ENCODE measurements at regions not wholly inside any gene's neighbourhood (a gene's known extent, or its start where the extent isn't known, plus 50 kb on each side); places are given as distances from the start of the nearest gene placed in this dataset.

- H3K9ac ChIP-seq (ENCODE audit: insufficient read length), result no peak overlapping the region
- H3K27ac ChIP-seq, result no peak overlapping the region
- no peaks in the 10 kb centered on the region for H3K36me3 ChIP-seq (ENCODE audit: insufficient read depth, low read length)
- no peak overlapping the region for H3K4me3 ChIP-seq
- DNase-seq (ENCODE audit: low read depth, low spot score), result no peak
- no peaks in the 10 kb centered on the region for H3K9me3 ChIP-seq (ENCODE audit: low read depth, low read length)
- no peak for TF ChIP-seq EZH2 (IDR thresholded peaks at IDR 0.05)
- TF ChIP-seq FOXP2 (optimal IDR thresholded peaks at IDR 0.05; ENCODE audit: control extremely low read depth, extremely low read length, insufficient read depth), result no peak
- TF ChIP-seq POLR2AphosphoS5 (IDR thresholded peaks at IDR 0.05; ENCODE audit: borderline replicate concordance, low read depth, low read length), result no peak
Measured at GRCh38 chr1:238201992-238202391, 311.3 kb upstream of the ZP4 start.

- H3K9ac ChIP-seq (ENCODE audit: insufficient read length), result no peak overlapping the region
- TF ChIP-seq POLR2AphosphoS5 (IDR thresholded peaks at IDR 0.05; ENCODE audit: borderline replicate concordance, low read depth, low read length) (no peak), FOXP2 (optimal IDR thresholded peaks at IDR 0.05; ENCODE audit: control extremely low read depth, extremely low read length, insufficient read depth) (no peak), EZH2 (IDR thresholded peaks at IDR 0.05) (no peak)
Measured at GRCh38 chr1:238199325-238199724, 308.6 kb upstream of the ZP4 start.

GRCh38 chr1:238196516-238196915 is 305.8 kb upstream of the ZP4 start:
- TF ChIP-seq POLR2AphosphoS5 (IDR thresholded peaks at IDR 0.05; ENCODE audit: borderline replicate concordance, low read depth, low read length), result no peak
- TF ChIP-seq EZH2 (IDR thresholded peaks at IDR 0.05), result no peak
- TF ChIP-seq FOXP2 (optimal IDR thresholded peaks at IDR 0.05; ENCODE audit: control extremely low read depth, extremely low read length, insufficient read depth), result no peak
- H3K36me3 ChIP-seq (ENCODE audit: insufficient read depth, low read length), result no peaks in the 10 kb centered on the region
- no peak overlapping the region for H3K9ac ChIP-seq (ENCODE audit: insufficient read length)
- no peak overlapping the region for H3K4me3 ChIP-seq
- DNase-seq (ENCODE audit: low read depth, low spot score), result no peak
- no peaks in the 10 kb centered on the region for H3K9me3 ChIP-seq (ENCODE audit: low read depth, low read length)
- no peak overlapping the region for H3K27ac ChIP-seq

More at GRCh38 chr1:238199325-238199724, 308.6 kb upstream of the ZP4 start:
- Histone ChIP-seq H3K9me3 (ENCODE audit: low read depth, low read length) (no peaks in the 10 kb centered on the region), H3K27ac (no peak overlapping the region), H3K4me3 (no peak overlapping the region), H3K36me3 (ENCODE audit: insufficient read depth, low read length) (no peaks in the 10 kb centered on the region)
- no peak for DNase-seq (ENCODE audit: low read depth, low spot score)

GRCh38 chr1:238191170-238191569 is 300.4 kb upstream of the ZP4 start:
- Histone ChIP-seq H3K9ac (ENCODE audit: insufficient read length) (no peak overlapping the region), H3K4me3 (no peak overlapping the region), H3K27ac (no peak overlapping the region), H3K9me3 (ENCODE audit: low read depth, low read length) (no peaks in the 10 kb centered on the region), H3K36me3 (ENCODE audit: insufficient read depth, low read length) (no peaks in the 10 kb centered on the region)
- TF ChIP-seq POLR2AphosphoS5 (IDR thresholded peaks at IDR 0.05; ENCODE audit: borderline replicate concordance, low read depth, low read length), result no peak
- TF ChIP-seq EZH2 (IDR thresholded peaks at IDR 0.05), result no peak
- TF ChIP-seq FOXP2 (optimal IDR thresholded peaks at IDR 0.05; ENCODE audit: control extremely low read depth, extremely low read length, insufficient read depth), result no peak
- no peak for DNase-seq (ENCODE audit: low read depth, low spot score)

- Histone ChIP-seq H3K4me3 (no peak overlapping the region), H3K27ac (no peak overlapping the region), H3K9me3 (ENCODE audit: low read depth, low read length) (no peaks in the 10 kb centered on the region), H3K9ac (ENCODE audit: insufficient read length) (no peak overlapping the region), H3K36me3 (ENCODE audit: insufficient read depth, low read length) (no peaks in the 10 kb centered on the region)
- DNase-seq (ENCODE audit: low read depth, low spot score), result no peak
- no peak for TF ChIP-seq EZH2 (IDR thresholded peaks at IDR 0.05)
- no peak for TF ChIP-seq POLR2AphosphoS5 (IDR thresholded peaks at IDR 0.05; ENCODE audit: borderline replicate concordance, low read depth, low read length)
- no peak for TF ChIP-seq FOXP2 (optimal IDR thresholded peaks at IDR 0.05; ENCODE audit: control extremely low read depth, extremely low read length, insufficient read depth)
Measured at GRCh38 chr1:238187575-238187949, 296.8 kb upstream of the ZP4 start.

GRCh38 chr1:238186887-238187574 is 296.3 kb upstream of the ZP4 start:
- H3K4me3 ChIP-seq, result no peak overlapping the region
- H3K9ac ChIP-seq (ENCODE audit: insufficient read length), result no peak overlapping the region
- no peak overlapping the region for H3K27ac ChIP-seq
- DNase-seq (ENCODE audit: low read depth, low spot score), result no peak
- TF ChIP-seq EZH2 (IDR thresholded peaks at IDR 0.05) (no peak), FOXP2 (optimal IDR thresholded peaks at IDR 0.05; ENCODE audit: control extremely low read depth, extremely low read length, insufficient read depth) (no peak), POLR2AphosphoS5 (IDR thresholded peaks at IDR 0.05; ENCODE audit: borderline replicate concordance, low read depth, low read length) (no peak)
- no peaks in the 10 kb centered on the region for H3K9me3 ChIP-seq (ENCODE audit: low read depth, low read length)
- no peaks in the 10 kb centered on the region for H3K36me3 ChIP-seq (ENCODE audit: insufficient read depth, low read length)

GRCh38 chr1:238177960-238178645 is 287.4 kb upstream of the ZP4 start:
- Histone ChIP-seq H3K9ac (ENCODE audit: insufficient read length) (no peak overlapping the region), H3K36me3 (ENCODE audit: insufficient read depth, low read length) (no peaks in the 10 kb centered on the region), H3K9me3 (ENCODE audit: low read depth, low read length) (no peaks in the 10 kb centered on the region), H3K27ac (no peak overlapping the region), H3K4me3 (no peak overlapping the region)
- TF ChIP-seq POLR2AphosphoS5 (IDR thresholded peaks at IDR 0.05; ENCODE audit: borderline replicate concordance, low read depth, low read length), result no peak
- TF ChIP-seq FOXP2 (optimal IDR thresholded peaks at IDR 0.05; ENCODE audit: control extremely low read depth, extremely low read length, insufficient read depth), result no peak
- TF ChIP-seq EZH2 (IDR thresholded peaks at IDR 0.05), result no peak
- DNase-seq (ENCODE audit: low read depth, low spot score), result no peak

GRCh38 chr1:238177351-238177750 is 286.6 kb upstream of the ZP4 start:
- H3K9ac ChIP-seq (ENCODE audit: insufficient read length), result no peak overlapping the region
- DNase-seq (ENCODE audit: low read depth, low spot score), result no peak
- H3K36me3 ChIP-seq (ENCODE audit: insufficient read depth, low read length), result no peaks in the 10 kb centered on the region
- no peak for TF ChIP-seq EZH2 (IDR thresholded peaks at IDR 0.05)
- no peak for TF ChIP-seq FOXP2 (optimal IDR thresholded peaks at IDR 0.05; ENCODE audit: control extremely low read depth, extremely low read length, insufficient read depth)
- TF ChIP-seq POLR2AphosphoS5 (IDR thresholded peaks at IDR 0.05; ENCODE audit: borderline replicate concordance, low read depth, low read length), result no peak
- H3K4me3 ChIP-seq, result no peak overlapping the region
- H3K9me3 ChIP-seq (ENCODE audit: low read depth, low read length), result no peaks in the 10 kb centered on the region
- no peak overlapping the region for H3K27ac ChIP-seq

Measured in SK-N-MC (cell line).